ENCODE measurements at regions not wholly inside any gene's neighbourhood (a gene's known extent, or its start where the extent isn't known, plus 50 kb on each side); places are given as distances from the start of the nearest gene placed in this dataset.

DNA sequence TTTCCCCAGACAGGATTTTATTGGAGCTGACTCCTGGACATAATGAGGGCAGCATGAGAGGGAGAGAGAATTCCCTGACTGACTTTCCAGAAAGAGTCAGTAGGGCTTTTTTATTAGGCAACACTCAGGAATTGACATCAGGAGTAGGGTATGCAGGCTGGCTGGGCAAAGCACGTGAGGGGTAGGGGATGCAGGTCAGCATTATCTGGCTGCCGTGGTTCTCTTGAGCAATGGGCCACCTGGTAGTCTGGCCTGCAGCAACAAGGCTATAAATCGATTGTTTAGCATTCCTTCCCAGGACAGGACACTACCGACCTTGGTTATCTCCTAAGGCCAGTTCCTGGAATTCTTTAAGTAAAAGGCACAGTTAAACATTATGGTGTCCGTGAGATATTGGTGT, 160.8 kb upstream of the AGAP1 start:
- H3K36me3 ChIP-seq (ENCODE audit: control insufficient read depth, insufficient read depth, low read length) = no peaks in the 10 kb centered on the region
- no peaks in the 10 kb centered on the region for H3K4me1 ChIP-seq (ENCODE audit: control insufficient read depth, insufficient read depth, low read length)
- peaks cover 7% of the 10 kb centered on the region for H3K27me3 ChIP-seq (ENCODE audit: control insufficient read depth, insufficient read depth, low read length)
- no peaks in the 10 kb centered on the region for H3K9me3 ChIP-seq (ENCODE audit: control insufficient read depth, low read length)
- no peak overlapping the region for H3K9ac ChIP-seq (ENCODE audit: low read length)
- H3K4me3 ChIP-seq (ENCODE audit: low read length) = no peak overlapping the region

DNA sequence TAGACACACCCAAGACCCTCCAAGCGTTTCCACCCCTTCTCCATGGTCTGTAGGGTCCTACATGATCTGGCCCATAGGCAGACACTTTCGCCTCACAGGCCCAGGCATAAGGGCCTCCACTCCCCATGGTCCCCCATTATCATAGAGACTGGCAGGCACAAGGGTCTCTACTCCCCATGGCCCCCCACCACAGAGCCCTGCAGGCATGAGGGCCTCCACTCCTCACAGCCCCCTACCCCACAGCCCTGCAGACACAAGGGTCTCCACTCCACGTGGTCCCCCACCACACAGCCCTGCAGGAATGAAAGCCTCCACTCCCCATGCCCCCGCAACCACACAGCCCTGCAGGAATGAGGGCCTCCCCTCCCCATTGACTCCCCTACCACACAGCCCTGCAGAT, 159.7 kb upstream of the AGAP1 start:
- Histone ChIP-seq H3K9ac (ENCODE audit: low read length) (no peak overlapping the region), H3K4me1 (ENCODE audit: control insufficient read depth, insufficient read depth, low read length) (no peaks in the 10 kb centered on the region), H3K36me3 (ENCODE audit: control insufficient read depth, insufficient read depth, low read length) (no peaks in the 10 kb centered on the region), H3K27me3 (ENCODE audit: control insufficient read depth, insufficient read depth, low read length) (peaks cover 7% of the 10 kb centered on the region), H3K9me3 (ENCODE audit: control insufficient read depth, low read length) (no peaks in the 10 kb centered on the region), H3K4me3 (ENCODE audit: low read length) (no peak overlapping the region)

- Histone ChIP-seq H3K27me3 (ENCODE audit: control insufficient read depth, insufficient read depth, low read length) (no peaks in the 10 kb centered on the region), H3K4me3 (ENCODE audit: low read length) (no peak overlapping the region), H3K36me3 (ENCODE audit: control insufficient read depth, insufficient read depth, low read length) (no peaks in the 10 kb centered on the region), H3K9me3 (ENCODE audit: control insufficient read depth, low read length) (no peaks in the 10 kb centered on the region), H3K9ac (ENCODE audit: low read length) (no peak overlapping the region), H3K4me1 (ENCODE audit: control insufficient read depth, insufficient read depth, low read length) (no peaks in the 10 kb centered on the region)
Measured at GRCh38 chr2:235343156-235343774, 150.6 kb upstream of the AGAP1 start.

- Histone ChIP-seq H3K36me3 (ENCODE audit: control insufficient read depth, insufficient read depth, low read length) (no peaks in the 10 kb centered on the region), H3K4me1 (ENCODE audit: control insufficient read depth, insufficient read depth, low read length) (no peaks in the 10 kb centered on the region), H3K27me3 (ENCODE audit: control insufficient read depth, insufficient read depth, low read length) (no peaks in the 10 kb centered on the region), H3K9me3 (ENCODE audit: control insufficient read depth, low read length) (no peaks in the 10 kb centered on the region), H3K9ac (ENCODE audit: low read length) (no peak overlapping the region), H3K4me3 (ENCODE audit: low read length) (no peak overlapping the region)
Measured at GRCh38 chr2:235343869-235344268, 150.0 kb upstream of the AGAP1 start.

- H3K9me3 ChIP-seq (ENCODE audit: control insufficient read depth, low read length) = no peaks in the 10 kb centered on the region
- H3K27me3 ChIP-seq (ENCODE audit: control insufficient read depth, insufficient read depth, low read length) = no peaks in the 10 kb centered on the region
- no peaks in the 10 kb centered on the region for H3K4me1 ChIP-seq (ENCODE audit: control insufficient read depth, insufficient read depth, low read length)
- no peak overlapping the region for H3K4me3 ChIP-seq (ENCODE audit: low read length)
- no peak overlapping the region for H3K9ac ChIP-seq (ENCODE audit: low read length)
- no peaks in the 10 kb centered on the region for H3K36me3 ChIP-seq (ENCODE audit: control insufficient read depth, insufficient read depth, low read length)
Measured at GRCh38 chr2:235345745-235346144, 148.1 kb upstream of the AGAP1 start.

- no peak overlapping the region for H3K9ac ChIP-seq (ENCODE audit: low read length)
- H3K36me3 ChIP-seq (ENCODE audit: control insufficient read depth, insufficient read depth, low read length) = no peaks in the 10 kb centered on the region
- H3K4me1 ChIP-seq (ENCODE audit: control insufficient read depth, insufficient read depth, low read length) = no peaks in the 10 kb centered on the region
- no peaks in the 10 kb centered on the region for H3K9me3 ChIP-seq (ENCODE audit: control insufficient read depth, low read length)
- H3K4me3 ChIP-seq (ENCODE audit: low read length) = no peak overlapping the region
- H3K27me3 ChIP-seq (ENCODE audit: control insufficient read depth, insufficient read depth, low read length) = no peaks in the 10 kb centered on the region
Measured at GRCh38 chr2:235347691-235348090, 146.2 kb upstream of the AGAP1 start.

- Histone ChIP-seq H3K4me3 (ENCODE audit: low read length) (no peak overlapping the region), H3K4me1 (ENCODE audit: control insufficient read depth, insufficient read depth, low read length) (no peaks in the 10 kb centered on the region), H3K27me3 (ENCODE audit: control insufficient read depth, insufficient read depth, low read length) (no peaks in the 10 kb centered on the region), H3K36me3 (ENCODE audit: control insufficient read depth, insufficient read depth, low read length) (no peaks in the 10 kb centered on the region), H3K9me3 (ENCODE audit: control insufficient read depth, low read length) (no peaks in the 10 kb centered on the region), H3K9ac (ENCODE audit: low read length) (no peak overlapping the region)
Measured at GRCh38 chr2:235348329-235348728, 145.5 kb upstream of the AGAP1 start.

- no peaks in the 10 kb centered on the region for H3K9me3 ChIP-seq (ENCODE audit: control insufficient read depth, low read length)
- H3K27me3 ChIP-seq (ENCODE audit: control insufficient read depth, insufficient read depth, low read length) = no peaks in the 10 kb centered on the region
- H3K9ac ChIP-seq (ENCODE audit: low read length) = no peak overlapping the region
- H3K36me3 ChIP-seq (ENCODE audit: control insufficient read depth, insufficient read depth, low read length) = no peaks in the 10 kb centered on the region
- no peaks in the 10 kb centered on the region for H3K4me1 ChIP-seq (ENCODE audit: control insufficient read depth, insufficient read depth, low read length)
- no peak overlapping the region for H3K4me3 ChIP-seq (ENCODE audit: low read length)
Measured at GRCh38 chr2:235350234-235350633, 143.6 kb upstream of the AGAP1 start.

DNA sequence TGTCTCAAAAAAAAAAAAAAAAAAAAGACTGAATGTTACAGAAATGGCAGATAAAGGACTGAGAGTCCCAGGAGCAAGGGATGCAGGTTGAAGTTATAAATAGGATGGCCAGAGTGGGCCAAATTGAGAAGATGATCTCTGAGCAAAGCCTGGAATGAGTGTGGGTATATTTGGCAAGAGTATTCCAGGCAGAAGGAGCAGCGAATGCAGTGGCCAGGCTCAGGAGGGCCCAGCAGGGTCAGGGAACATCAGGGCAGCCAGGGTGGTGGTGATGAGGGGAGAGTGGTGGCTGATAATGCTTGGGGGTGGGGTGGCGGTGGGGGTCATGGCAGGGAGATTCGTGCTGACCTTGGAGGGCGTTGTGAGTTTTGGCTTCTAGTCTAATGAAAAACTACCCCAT, 141.3 kb upstream of the AGAP1 start:
- no peaks in the 10 kb centered on the region for H3K9me3 ChIP-seq (ENCODE audit: control insufficient read depth, low read length)
- no peaks in the 10 kb centered on the region for H3K4me1 ChIP-seq (ENCODE audit: control insufficient read depth, insufficient read depth, low read length)
- H3K27me3 ChIP-seq (ENCODE audit: control insufficient read depth, insufficient read depth, low read length) = no peaks in the 10 kb centered on the region
- no peak overlapping the region for H3K4me3 ChIP-seq (ENCODE audit: low read length)
- no peak overlapping the region for H3K9ac ChIP-seq (ENCODE audit: low read length)
- H3K36me3 ChIP-seq (ENCODE audit: control insufficient read depth, insufficient read depth, low read length) = no peaks in the 10 kb centered on the region

GRCh38 chr2:235357881-235358280, 136.0 kb upstream of the AGAP1 start:
- Histone ChIP-seq H3K9ac (ENCODE audit: low read length) (no peak overlapping the region), H3K4me3 (ENCODE audit: low read length) (no peak overlapping the region), H3K36me3 (ENCODE audit: control insufficient read depth, insufficient read depth, low read length) (no peaks in the 10 kb centered on the region), H3K27me3 (ENCODE audit: control insufficient read depth, insufficient read depth, low read length) (no peaks in the 10 kb centered on the region), H3K4me1 (ENCODE audit: control insufficient read depth, insufficient read depth, low read length) (no peaks in the 10 kb centered on the region), H3K9me3 (ENCODE audit: control insufficient read depth, low read length) (no peaks in the 10 kb centered on the region)

DNA sequence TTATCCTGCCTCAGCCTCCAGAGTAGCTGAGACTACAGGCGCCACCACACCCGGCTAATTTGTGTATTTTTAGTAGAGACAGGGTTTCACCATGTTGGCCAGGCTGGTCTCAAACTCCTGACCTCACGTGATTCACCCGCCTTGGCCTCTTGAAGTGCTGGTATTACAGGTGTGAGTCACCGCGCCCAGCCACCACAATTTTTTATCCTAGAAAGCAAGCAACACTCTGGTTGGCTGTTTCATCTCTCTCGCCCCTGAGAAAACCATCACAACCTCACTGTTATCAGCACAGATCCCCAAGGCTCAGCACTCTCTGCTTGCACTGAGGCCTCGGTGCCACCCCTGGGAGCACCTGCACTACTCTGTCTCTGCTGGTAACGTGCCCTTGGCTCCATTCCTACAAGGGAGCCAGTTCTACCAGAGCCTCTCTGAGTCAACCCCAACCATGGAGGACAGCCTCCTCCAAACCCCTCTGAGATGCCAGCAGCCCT, 134.8 kb upstream of the AGAP1 start:
- H3K4me1 ChIP-seq (ENCODE audit: control insufficient read depth, insufficient read depth, low read length) = no peaks in the 10 kb centered on the region
- H3K9ac ChIP-seq (ENCODE audit: low read length) = no peak overlapping the region
- no peaks in the 10 kb centered on the region for H3K36me3 ChIP-seq (ENCODE audit: control insufficient read depth, insufficient read depth, low read length)
- H3K4me3 ChIP-seq (ENCODE audit: low read length) = no peak overlapping the region
- no peaks in the 10 kb centered on the region for H3K27me3 ChIP-seq (ENCODE audit: control insufficient read depth, insufficient read depth, low read length)
- H3K9me3 ChIP-seq (ENCODE audit: control insufficient read depth, low read length) = no peaks in the 10 kb centered on the region

- Histone ChIP-seq H3K4me3 (ENCODE audit: low read length) (no peak overlapping the region), H3K36me3 (ENCODE audit: control insufficient read depth, insufficient read depth, low read length) (no peaks in the 10 kb centered on the region), H3K4me1 (ENCODE audit: control insufficient read depth, insufficient read depth, low read length) (no peaks in the 10 kb centered on the region)
Measured at GRCh38 chr2:235360446-235360845, 133.4 kb upstream of the AGAP1 start.

DNA sequence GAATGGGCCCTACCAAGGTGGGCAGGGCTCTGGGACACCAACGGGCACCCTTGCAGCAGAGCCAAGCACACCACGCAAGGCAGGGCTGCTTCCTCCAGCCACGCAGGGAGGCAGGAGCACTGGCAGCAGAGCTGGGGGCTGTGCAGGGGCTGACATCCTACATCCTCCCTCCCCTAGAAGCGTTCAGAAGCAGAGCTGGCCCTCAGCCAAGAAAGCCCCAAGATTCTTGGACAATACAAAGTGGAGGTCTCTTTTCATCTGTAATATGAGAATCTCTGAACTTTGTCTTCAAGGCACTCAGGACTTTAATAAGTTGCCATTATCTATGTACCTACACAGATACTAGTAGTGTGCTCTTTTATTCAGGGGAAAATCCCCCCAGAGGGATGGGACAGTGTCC, 128.1 kb upstream of the AGAP1 start:
- no peaks in the 10 kb centered on the region for H3K4me1 ChIP-seq (ENCODE audit: control insufficient read depth, insufficient read depth, low read length)

More at GRCh38 chr2:235360446-235360845, 133.4 kb upstream of the AGAP1 start:
- H3K9me3 ChIP-seq (ENCODE audit: control insufficient read depth, low read length) = no peaks in the 10 kb centered on the region
- H3K27me3 ChIP-seq (ENCODE audit: control insufficient read depth, insufficient read depth, low read length) = peaks cover 2% of the 10 kb centered on the region
- no peak overlapping the region for H3K9ac ChIP-seq (ENCODE audit: low read length)

More for the DNA sequence above, 128.1 kb upstream of the AGAP1 start:
- Histone ChIP-seq H3K36me3 (ENCODE audit: control insufficient read depth, insufficient read depth, low read length) (no peaks in the 10 kb centered on the region), H3K4me3 (ENCODE audit: low read length) (no peak overlapping the region), H3K9ac (ENCODE audit: low read length) (no peak overlapping the region), H3K27me3 (ENCODE audit: control insufficient read depth, insufficient read depth, low read length) (peaks cover 4% of the 10 kb centered on the region), H3K9me3 (ENCODE audit: control insufficient read depth, low read length) (no peaks in the 10 kb centered on the region)
